ENCODE measurements at regions not wholly inside any gene's neighbourhood (a gene's known extent, or its start where the extent isn't known, plus 50 kb on each side); places are given as distances from the start of the nearest gene placed in this dataset.

- POLR2A ChIA-PET = no interaction called here
- intact Hi-C loops (cut with micrococcal nuclease) = no loop called here
- no peak overlapping the region for H3K27ac Mint-ChIP-seq
- no peak for DNase-seq
- TF ChIP-seq, protein P1, sequence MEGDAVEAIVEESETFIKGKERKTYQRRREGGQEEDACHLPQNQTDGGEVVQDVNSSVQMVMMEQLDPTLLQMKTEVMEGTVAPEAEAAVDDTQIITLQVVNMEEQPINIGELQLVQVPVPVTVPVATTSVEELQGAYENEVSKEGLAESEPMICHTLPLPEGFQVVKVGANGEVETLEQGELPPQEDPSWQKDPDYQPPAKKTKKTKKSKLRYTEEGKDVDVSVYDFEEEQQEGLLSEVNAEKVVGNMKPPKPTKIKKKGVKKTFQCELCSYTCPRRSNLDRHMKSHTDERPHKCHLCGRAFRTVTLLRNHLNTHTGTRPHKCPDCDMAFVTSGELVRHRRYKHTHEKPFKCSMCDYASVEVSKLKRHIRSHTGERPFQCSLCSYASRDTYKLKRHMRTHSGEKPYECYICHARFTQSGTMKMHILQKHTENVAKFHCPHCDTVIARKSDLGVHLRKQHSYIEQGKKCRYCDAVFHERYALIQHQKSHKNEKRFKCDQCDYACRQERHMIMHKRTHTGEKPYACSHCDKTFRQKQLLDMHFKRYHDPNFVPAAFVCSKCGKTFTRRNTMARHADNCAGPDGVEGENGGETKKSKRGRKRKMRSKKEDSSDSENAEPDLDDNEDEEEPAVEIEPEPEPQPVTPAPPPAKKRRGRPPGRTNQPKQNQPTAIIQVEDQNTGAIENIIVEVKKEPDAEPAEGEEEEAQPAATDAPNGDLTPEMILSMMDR (IDR thresholded peaks at IDR 0.05) = no peak
- H3K4me3 Mint-ChIP-seq = no peak overlapping the region
- H3K36me3 Mint-ChIP-seq (ENCODE audit: low read depth) = no peaks in the 10 kb centered on the region
- peaks cover 3% of the 10 kb centered on the region for H3K4me1 Mint-ChIP-seq
- peaks cover 3% of the 10 kb centered on the region for H3K27me3 Mint-ChIP-seq
- CTCF ChIA-PET = no interaction called here
- H3K9me3 Mint-ChIP-seq = no peaks in the 10 kb centered on the region
- no peak for ATAC-seq (ENCODE audit: low read depth)
Measured at GRCh38 chr2:219844401-219845091, 217.1 kb downstream of the SLC4A3 start.

DNA sequence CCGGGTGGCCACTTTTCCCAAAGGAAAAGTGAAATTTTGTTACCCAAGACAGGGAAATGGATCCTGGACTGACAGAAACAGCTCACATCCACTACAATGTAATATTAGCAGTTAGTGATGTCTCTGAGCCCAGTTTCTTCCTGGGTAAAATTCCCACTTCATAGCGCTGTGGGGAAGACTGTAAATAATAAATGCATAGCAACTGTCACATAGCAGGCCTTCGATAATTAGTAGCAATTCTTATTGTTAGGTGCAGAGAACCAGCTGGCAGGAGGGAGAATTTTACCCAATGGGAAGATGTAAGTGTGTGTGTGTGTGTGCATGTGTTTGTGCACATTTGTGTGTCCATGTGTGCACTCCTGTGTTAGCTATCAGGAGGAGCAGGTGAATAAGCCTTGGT is 221.5 kb downstream of the SLC4A3 start:
- Mint-ChIP-seq H3K27me3 (peaks cover 6% of the 10 kb centered on the region), H3K36me3 (ENCODE audit: low read depth) (no peaks in the 10 kb centered on the region), H3K9me3 (no peaks in the 10 kb centered on the region), H3K27ac (no peak overlapping the region), H3K4me3 (no peak overlapping the region), H3K4me1 (peaks cover 3% of the 10 kb centered on the region)
- CTCF ChIA-PET = no interaction called here
- POLR2A ChIA-PET = no interaction called here
- no peak for DNase-seq
- intact Hi-C loops (cut with micrococcal nuclease) = no loop called here
- no peak for ATAC-seq (ENCODE audit: low read depth)
- TF ChIP-seq, protein P1 (IDR thresholded peaks at IDR 0.05) = no peak

- Mint-ChIP-seq H3K9me3 (no peaks in the 10 kb centered on the region), H3K4me1 (no peaks in the 10 kb centered on the region), H3K27ac (no peak overlapping the region), H3K4me3 (no peak overlapping the region), H3K27me3 (peaks cover 8% of the 10 kb centered on the region), H3K36me3 (ENCODE audit: low read depth) (no peaks in the 10 kb centered on the region)
- CTCF ChIA-PET = no interaction called here
- ATAC-seq (ENCODE audit: low read depth) = no peak
- no peak for DNase-seq
- POLR2A ChIA-PET = interaction anchor here (0.7 kb wide), 1 partner anchor 8 kb away, joined by 4 read pairs; no protein-coding TSS in a partner anchor
- TF ChIP-seq, protein P1 (IDR thresholded peaks at IDR 0.05) = no peak
- intact Hi-C loops (cut with micrococcal nuclease) = no loop called here
Measured at GRCh38 chr2:219851169-219851568, 223.7 kb downstream of the SLC4A3 start.

DNA sequence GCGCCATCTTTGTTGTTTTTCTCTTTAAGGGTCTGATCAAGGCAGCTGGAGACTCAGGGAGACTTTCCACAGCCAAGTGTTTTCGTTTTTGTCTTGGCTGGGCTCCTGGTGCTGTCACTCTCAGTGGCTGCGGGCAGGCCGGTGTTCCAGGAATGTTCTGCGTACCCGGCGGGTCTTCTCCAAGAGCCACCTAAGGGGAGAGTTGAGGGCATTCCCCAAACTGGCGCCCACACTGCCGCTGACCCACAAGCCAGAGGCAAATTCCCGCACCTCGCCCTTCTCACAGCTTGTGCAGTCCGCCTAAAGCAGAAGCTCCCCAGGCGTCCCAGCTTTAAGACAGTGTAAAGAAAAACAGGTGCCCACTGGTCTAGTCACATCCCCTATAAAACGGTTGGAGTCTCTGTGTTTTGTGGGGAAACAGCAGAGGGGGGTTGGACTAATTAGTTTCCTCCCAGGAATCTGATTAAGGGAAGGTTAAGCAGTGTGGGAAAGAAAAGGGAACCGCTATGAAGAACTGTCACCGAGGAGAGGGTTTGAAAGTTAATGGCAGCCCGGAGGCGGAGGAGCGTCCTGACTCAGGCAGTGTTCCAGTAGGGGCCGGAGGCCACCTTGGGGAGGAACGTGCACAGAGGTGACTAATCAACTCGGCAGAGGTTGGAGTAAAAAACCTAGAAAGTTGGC is 224.5 kb downstream of the SLC4A3 start:
- H3K4me1 Mint-ChIP-seq = no peaks in the 10 kb centered on the region
- TF ChIP-seq, protein P1 (IDR thresholded peaks at IDR 0.05) = no peak
- H3K27me3 Mint-ChIP-seq = peaks cover 6% of the 10 kb centered on the region
- H3K27ac Mint-ChIP-seq = no peak overlapping the region
- no peak overlapping the region for H3K4me3 Mint-ChIP-seq
- ChIA-PET POLR2A (no interaction called here), CTCF (no interaction called here)
- no peaks in the 10 kb centered on the region for H3K36me3 Mint-ChIP-seq (ENCODE audit: low read depth)
- intact Hi-C loops (cut with micrococcal nuclease) = no loop called here
- ATAC-seq (ENCODE audit: low read depth) (no peak), DNase-seq (no peak)
- no peaks in the 10 kb centered on the region for H3K9me3 Mint-ChIP-seq

DNA sequence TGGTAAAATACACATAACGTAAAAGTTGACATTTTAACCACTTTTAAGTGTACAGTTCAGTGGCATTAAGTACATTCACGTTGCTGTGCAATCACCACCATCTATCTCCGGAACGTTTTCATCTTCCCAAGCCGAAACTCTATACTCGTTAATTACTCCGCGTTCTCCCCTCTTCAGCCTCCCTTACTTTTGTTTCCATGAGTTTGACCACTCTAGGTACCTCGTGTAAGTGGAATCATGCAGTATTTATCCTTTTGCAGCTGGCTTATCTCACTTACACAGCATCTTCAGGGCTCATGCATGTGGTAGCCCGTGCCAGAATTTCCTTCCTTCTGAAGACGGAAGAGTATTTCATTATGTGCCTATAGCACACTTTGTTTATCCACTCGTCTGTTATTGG is 225.2 kb downstream of the SLC4A3 start:
- Mint-ChIP-seq H3K4me3 (no peak overlapping the region), H3K27me3 (peaks cover 6% of the 10 kb centered on the region), H3K4me1 (no peaks in the 10 kb centered on the region), H3K9me3 (no peaks in the 10 kb centered on the region), H3K27ac (no peak overlapping the region), H3K36me3 (ENCODE audit: low read depth) (no peaks in the 10 kb centered on the region)
- POLR2A ChIA-PET = no interaction called here
- ATAC-seq (ENCODE audit: low read depth) = no peak
- TF ChIP-seq, protein P1 (IDR thresholded peaks at IDR 0.05) = no peak
- DNase-seq = no peak
- CTCF ChIA-PET = no interaction called here
- intact Hi-C loops (cut with micrococcal nuclease) = no loop called here
